ENCODE measurements at regions not wholly inside any gene's neighbourhood (a gene's known extent, or its start where the extent isn't known, plus 50 kb on each side); places are given as distances from the start of the nearest gene placed in this dataset.

DNA sequence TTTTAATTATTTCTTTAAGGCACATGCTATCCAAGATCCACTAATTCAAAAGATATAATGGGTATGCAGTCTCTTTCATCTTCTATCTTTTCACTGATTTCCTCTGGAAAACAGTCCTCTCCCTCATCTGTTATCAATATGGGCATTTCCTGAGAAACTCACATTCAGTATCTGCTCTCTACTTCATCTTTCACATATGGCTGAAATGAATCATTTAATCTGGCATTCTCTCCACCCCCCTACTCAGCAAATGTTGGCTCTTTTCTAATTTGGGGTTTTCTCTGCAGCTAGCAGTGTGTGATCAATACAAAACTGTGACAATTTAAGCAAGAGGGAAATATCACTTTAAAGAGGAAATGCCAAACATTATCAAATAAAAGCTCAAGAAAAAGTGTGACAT, 157.1 kb upstream of the TMTC1 start:
- in situ Hi-C loops (cut with MboI; ENCODE audit: low sequenced_read_pairs): no loop called here
- Histone ChIP-seq H3K23ac (ENCODE audit: low read depth, low read length) (no peak overlapping the region), H3K27ac (ENCODE audit: insufficient read depth, low read length) (no peak overlapping the region), H3K79me1 (ENCODE audit: low read depth in 1 of 2, low read length in 2 of 2) (no peaks in the 10 kb centered on the region), H3K27me3 (ENCODE audit: control insufficient read depth, insufficient read depth, low read length) (peaks cover 2% of the 10 kb centered on the region; the same call in 1 of the 2 replicates), H3K4me1 (ENCODE audit: control insufficient read depth, insufficient read depth, low read length) (no peaks in the 10 kb centered on the region), H3K18ac (ENCODE audit: low read depth, low read length) (no peak overlapping the region), H3K4me2 (ENCODE audit: low read depth, low read length) (no peak overlapping the region), H2BK5ac (ENCODE audit: low read depth, low read length, poor library complexity, severe bottlenecking) (no peak overlapping the region), H2AK9ac (replicated peaks; ENCODE audit: low read depth, low read length, poor library complexity) (no peak overlapping the region), H2BK20ac (ENCODE audit: low read depth, low read length) (no peak overlapping the region), H2AK5ac (ENCODE audit: low read depth, low read length) (no peak overlapping the region), H2BK15ac (ENCODE audit: low read depth, low read length) (no peak overlapping the region), H4K8ac (ENCODE audit: low read depth in 2 of 2, low read length in 2 of 2) (no peak overlapping the region), H3K36me3 (ENCODE audit: control insufficient read depth, insufficient read depth, low read length) (no peaks in the 10 kb centered on the region), H3K14ac (replicated peaks; ENCODE audit: low read depth, low read length) (no peak overlapping the region), H3K9me1 (ENCODE audit: insufficient read depth, low read length) (no peaks in the 10 kb centered on the region), H3K56ac (ENCODE audit: extremely low read depth, insufficient read depth, low read length) (no peak overlapping the region), H2BK120ac (ENCODE audit: low read depth, low read length) (no peak overlapping the region), H4K20me1 (ENCODE audit: insufficient read depth, low read length) (no peaks in the 10 kb centered on the region), H3K4me3 (ENCODE audit: insufficient read depth, low read depth, low read length) (no peak overlapping the region), H3K9ac (ENCODE audit: low read depth, low read length) (no peak overlapping the region), H3K9me3 (ENCODE audit: control insufficient read depth, insufficient read depth, low read length) (peaks cover 3% of the 10 kb centered on the region), H4K91ac (ENCODE audit: insufficient read depth, low read depth, low read length) (no peak overlapping the region), H3K4ac (ENCODE audit: low read depth, low read length) (no peak overlapping the region), H4K5ac (ENCODE audit: low read depth, low read length) (no peak overlapping the region), H2AFZ (replicated peaks; ENCODE audit: low read length, poor library complexity) (no peak overlapping the region)
- DNase-seq: no peak
- intact Hi-C loops (cut with micrococcal nuclease): no loop called here
- ATAC-seq (ENCODE audit: low read depth): no peak
- POLR2A ChIA-PET (ENCODE audit: unreplicated experiment): interaction anchor here (0.6 kb wide), 1 partner anchor 160 kb away, joined by 3 read pairs; no protein-coding TSS in a partner anchor
- TF ChIP-seq NFE2L2 (IDR thresholded peaks at IDR 0.05; ENCODE audit: low read depth, low read length) (no peak), MAZ (IDR thresholded peaks at IDR 0.05; ENCODE audit: borderline replicate concordance, low read depth, low read length) (no peak), ELK1 (IDR thresholded peaks at IDR 0.05; ENCODE audit: borderline replicate concordance, low read depth, low read length) (no peak), SMC3 (IDR thresholded peaks at IDR 0.05; ENCODE audit: low read depth, low read length) (no peak), CEBPB (IDR thresholded peaks at IDR 0.05; ENCODE audit: low read depth, low read length) (no peak), RFX5 (IDR thresholded peaks at IDR 0.05; ENCODE audit: low read depth, low read length) (no peak), MXI1 (IDR thresholded peaks at IDR 0.05; ENCODE audit: borderline replicate concordance, low read depth, low read length) (no peak), MAFK (IDR thresholded peaks at IDR 0.05; ENCODE audit: low read depth, low read length) (no peak), POLR2A (IDR thresholded peaks at IDR 0.05; ENCODE audit: low read depth, low read length) (no peak), FOS (IDR thresholded peaks at IDR 0.05; ENCODE audit: low read depth, low read length) (no peak), BHLHE40 (IDR thresholded peaks at IDR 0.05; ENCODE audit: low read depth, low read length) (no peak), CHD1 (IDR thresholded peaks at IDR 0.05; ENCODE audit: low read depth, low read length) (no peak), RAD21 (IDR thresholded peaks at IDR 0.05; ENCODE audit: low read length) (no peak), RCOR1 (IDR thresholded peaks at IDR 0.05; ENCODE audit: insufficient replicate concordance, low read length) (no peak)
- TF ChIP-seq, protein P1, sequence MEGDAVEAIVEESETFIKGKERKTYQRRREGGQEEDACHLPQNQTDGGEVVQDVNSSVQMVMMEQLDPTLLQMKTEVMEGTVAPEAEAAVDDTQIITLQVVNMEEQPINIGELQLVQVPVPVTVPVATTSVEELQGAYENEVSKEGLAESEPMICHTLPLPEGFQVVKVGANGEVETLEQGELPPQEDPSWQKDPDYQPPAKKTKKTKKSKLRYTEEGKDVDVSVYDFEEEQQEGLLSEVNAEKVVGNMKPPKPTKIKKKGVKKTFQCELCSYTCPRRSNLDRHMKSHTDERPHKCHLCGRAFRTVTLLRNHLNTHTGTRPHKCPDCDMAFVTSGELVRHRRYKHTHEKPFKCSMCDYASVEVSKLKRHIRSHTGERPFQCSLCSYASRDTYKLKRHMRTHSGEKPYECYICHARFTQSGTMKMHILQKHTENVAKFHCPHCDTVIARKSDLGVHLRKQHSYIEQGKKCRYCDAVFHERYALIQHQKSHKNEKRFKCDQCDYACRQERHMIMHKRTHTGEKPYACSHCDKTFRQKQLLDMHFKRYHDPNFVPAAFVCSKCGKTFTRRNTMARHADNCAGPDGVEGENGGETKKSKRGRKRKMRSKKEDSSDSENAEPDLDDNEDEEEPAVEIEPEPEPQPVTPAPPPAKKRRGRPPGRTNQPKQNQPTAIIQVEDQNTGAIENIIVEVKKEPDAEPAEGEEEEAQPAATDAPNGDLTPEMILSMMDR (conservative IDR thresholded peaks at IDR 0.05; ENCODE audit: low read depth, low read length): no peak
- TF ChIP-seq, protein P2, sequence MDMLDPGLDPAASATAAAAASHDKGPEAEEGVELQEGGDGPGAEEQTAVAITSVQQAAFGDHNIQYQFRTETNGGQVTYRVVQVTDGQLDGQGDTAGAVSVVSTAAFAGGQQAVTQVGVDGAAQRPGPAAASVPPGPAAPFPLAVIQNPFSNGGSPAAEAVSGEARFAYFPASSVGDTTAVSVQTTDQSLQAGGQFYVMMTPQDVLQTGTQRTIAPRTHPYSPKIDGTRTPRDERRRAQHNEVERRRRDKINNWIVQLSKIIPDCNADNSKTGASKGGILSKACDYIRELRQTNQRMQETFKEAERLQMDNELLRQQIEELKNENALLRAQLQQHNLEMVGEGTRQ (IDR thresholded peaks at IDR 0.05; ENCODE audit: low read depth, low read length): no peak
- CTCF ChIA-PET: no interaction called here
- dilution Hi-C loops (cut with HindIII; ENCODE audit: low sequenced_read_pairs, unreplicated experiment): no loop called here
- no TSS peak for BruUV-seq (replicated peaks)
